NCI-H1105 treated with DMSO at 0.1 percent for 48 hours (cell line): ENCODE measurements at regions not wholly inside any gene's neighbourhood (a gene's known extent, or its start where the extent isn't known, plus 50 kb on each side); places are given as distances from the start of the nearest gene placed in this dataset.

Experiments
- DNase-seq: peaks from one replicate; lab custom pipeline; 2025; lab: John Stamatoyannopoulos, UW

DNA sequence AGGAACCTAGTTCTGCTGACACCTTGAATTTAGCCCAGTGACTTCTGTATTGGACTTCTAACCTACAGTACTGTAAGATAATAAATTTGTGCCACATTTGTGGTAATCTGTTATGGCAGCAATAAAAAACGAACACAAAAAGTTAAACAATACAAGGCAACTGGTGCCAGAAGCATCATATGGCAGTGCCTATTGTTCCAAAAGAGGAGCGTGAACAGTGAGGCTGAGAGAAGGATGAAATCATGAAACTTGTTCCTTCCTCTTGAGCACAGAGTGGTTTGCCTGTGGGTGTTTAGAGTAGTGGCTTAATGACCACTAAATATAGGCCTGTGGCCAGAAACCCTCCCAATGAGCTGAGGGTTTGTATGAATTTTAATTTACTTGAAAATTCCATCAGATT lies 69.7 kb upstream of the PGRMC2 start:
- no peak for DNase-seq

DNA sequence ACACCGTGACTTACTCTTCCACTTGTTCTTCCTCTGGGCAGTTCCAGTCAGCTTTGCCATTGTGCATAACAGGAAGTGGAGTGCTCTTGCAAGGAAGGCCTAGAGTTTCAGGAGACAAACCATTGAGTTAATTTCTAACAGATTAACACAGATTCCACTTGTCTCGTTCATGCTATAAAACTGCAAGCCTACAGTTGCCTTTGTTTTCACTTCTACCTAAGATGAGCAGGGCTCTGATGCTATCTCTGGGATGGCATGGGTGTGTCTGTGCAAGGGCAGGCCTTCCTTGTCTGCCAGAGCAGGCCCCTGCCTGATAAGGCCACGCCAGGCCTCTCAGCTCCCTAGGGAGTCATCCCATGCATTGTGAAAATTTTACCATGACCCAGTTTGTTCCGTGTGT lies 67.7 kb upstream of the PGRMC2 start:
- no peak for DNase-seq

DNA sequence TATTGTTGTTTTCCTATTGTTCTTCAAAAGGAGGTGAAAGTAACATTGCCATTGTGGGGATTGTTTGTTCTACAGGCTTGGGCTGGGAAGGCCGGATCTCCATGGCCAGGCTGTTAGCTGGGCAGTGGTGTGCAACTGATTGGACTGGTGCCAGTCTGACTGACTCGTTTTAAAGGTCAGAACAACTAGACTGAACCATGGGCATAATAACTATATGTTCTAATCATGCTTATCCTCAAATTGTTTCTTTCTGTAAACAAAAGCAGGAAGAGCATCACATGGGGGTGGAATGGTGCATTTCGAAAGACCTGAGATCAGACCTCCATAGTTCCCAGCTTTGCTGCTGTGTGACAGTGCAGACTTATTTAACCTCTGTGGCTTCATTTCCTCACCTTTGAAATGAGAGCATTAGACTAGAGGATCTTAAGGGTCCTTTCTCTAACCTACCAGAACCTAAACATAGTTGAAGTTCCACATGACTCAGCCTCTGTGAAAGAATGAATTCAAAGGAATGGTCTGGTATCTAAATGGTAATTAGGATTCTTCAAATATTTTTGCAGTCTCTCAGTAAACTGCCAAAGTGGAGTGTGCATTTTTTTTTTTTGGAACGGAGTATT lies 66.7 kb upstream of the PGRMC2 start:
- DNase-seq: no peak

DNA sequence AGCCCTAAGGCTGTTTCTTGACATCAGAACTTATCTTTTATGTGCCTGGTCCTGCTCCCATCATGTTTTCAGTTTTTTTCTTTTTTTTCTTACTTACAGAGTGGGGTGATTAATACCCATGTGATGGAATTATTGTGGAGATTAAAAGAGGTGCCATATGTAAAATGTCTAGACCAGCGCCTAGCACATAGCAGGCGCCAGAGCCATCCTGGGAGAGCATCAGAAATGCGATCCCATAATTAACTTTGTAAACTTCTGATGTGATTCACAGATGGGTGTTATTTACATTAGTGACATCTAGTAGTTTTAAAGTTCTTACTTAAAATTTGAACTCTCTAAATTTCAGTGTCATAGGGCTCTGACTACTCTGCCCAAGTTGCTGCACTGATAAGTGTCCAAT lies 66.2 kb upstream of the PGRMC2 start:
- no peak for DNase-seq

DNA sequence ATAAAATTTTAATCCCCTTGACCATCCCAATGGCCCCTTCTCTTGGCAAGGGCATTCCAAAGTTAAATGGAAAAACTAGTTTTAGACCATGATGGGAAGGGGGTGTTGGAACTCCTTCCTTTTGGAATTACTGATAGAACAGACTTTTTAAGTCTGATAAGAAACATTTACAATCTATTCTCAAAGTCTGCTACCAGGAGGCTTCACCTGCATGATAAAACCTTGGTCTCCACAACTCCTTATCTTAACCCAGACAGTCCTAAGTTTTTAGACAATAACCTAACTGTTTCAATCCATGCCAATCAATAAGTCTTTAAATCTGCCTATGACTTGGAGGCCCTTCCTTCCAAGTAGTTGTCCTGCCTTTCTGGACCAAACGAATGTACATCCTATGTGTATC lies 63.9 kb upstream of the PGRMC2 start:
- DNase-seq: no peak

DNA sequence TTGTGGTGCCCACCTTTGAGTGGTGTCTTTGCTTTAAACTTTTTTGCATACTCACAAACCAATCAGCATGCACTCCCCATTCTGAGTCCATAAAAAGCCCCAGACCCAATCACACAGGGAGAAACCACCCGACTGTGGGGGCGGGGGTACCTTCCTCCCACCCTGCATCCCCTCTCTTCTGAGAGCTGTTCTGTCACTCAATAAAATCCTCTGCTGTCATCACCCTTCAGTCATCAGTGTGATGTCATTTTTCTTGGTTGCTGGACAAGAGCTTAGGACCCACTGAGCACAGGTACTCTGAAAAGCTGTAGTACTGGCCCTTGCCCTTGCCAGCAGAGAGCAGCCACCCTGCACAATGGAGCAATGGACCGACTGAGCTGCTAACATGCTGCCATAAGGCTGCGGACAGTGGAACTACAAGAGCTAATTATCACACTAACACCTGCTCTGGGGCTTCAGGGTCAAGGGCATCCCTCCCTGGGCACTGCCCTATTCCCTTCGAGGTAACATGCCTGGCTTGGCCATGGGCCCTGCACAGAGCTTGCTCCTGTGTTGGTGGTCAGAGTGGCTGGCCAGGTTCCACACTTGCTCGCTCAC lies 62.9 kb upstream of the PGRMC2 start:
- no peak for DNase-seq

DNA sequence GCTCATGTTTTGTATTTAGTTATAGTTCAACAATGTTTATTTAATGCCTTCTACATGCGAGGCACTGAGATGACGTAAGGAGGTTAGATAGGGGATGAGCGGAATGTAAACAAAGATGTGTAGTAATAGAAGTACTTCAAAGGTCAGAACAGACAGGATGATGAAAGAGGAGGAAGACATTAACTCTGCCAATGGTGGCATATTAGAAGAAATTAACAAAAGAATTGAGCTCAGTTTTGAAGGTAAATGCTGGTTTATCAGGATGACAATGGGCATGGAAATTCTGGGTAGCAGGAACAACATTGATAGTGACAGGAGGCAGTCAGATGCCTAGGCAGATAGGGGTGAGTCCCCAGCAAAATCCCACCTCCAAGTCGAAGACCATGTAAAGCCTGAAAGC lies 62.3 kb upstream of the PGRMC2 start:
- DNase-seq: no peak

DNA sequence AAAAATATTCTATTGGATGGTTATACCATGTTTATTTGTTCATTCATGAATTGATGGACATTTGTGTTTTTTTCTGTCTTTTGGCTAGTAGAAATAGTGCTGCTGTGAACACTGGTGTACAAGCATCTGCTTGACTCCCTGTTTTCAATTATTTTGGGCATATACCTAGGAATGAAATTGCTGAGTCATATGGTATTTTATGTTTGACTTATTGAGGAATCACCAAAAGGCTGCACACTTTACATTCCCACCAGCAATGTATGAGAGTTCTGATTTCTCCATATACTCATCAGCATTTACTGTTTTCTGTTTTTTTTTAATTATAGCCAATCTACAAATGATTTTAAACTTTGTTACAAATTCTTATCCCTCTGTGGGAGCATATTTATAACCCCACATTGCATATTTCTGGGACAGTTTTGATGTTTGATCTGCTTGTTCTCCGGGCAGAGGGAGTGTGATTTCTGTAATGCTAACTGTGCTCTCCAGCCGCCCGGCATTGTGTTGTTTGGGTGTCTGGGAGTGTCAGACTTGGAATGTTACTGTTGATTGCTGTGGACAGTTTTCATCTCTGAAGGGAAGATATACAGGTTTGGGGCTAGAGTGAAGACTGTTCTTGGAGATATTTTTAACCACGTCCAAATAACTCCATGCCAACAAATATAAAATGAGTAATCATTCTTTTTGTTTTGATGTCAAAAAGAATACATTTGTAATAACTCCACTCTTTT lies 60.5 kb upstream of the PGRMC2 start:
- no peak for DNase-seq

DNA sequence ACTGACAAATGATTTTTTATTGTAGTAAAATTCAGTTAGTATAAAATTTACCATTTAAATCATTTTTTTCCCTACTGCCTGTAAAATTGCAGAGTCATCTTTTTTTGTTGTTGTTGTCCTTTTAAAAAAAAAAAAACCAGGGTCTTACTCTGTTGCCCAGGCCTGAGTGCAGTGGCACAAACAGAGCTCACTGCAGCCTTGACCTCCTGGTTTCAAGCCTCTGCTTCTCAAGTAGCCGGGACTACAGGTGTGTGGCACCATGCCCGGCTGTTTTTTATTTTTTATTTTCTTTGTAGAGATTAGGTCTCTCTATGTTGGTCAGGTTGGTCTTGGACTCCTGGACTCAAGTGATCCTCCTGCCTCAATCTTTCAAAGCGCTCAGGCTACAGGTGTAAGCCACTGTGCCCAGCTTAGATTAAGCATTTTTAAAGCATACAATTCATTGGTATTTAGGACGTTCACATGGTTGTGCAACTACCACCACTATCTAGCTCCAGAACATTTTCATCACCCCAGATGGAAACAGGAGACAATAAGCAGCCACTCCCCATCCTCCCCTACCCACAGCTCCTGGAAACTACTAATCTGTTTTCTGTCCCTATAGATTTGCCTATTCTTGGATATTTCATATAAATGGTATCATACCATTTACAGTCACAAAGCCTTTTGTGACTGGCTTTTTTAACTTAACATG lies 59.7 kb upstream of the PGRMC2 start:
- DNase-seq: no peak

DNA sequence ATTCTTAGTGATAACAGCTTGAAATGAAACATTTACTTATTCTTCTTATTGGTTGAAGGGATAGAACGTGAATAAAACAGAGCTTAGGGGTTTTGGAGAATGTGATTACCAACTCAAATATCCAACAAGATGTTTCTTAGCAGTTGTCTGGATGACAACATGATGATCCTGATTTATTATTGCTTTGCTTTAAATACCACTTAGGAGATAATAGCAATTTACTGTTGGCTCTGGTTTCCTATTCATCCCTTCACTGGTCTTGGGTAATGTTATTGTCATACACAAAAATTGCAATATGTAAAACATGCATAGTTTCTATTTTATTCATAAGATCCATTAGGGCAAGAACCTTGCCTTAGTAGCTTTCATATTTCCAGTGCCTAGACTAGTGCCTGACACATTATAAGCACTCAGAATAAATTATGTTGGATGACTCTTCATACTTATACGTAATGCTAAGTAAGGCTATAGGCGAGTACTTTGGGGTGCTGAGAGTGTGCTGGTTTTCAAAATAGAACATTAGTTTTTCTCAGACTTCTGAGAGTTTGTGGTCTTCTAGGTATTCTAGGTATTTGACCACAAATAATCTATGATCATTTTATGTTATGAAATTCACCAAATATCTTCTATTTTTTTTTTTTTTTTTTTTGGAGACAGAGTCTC lies 58.6 kb upstream of the PGRMC2 start:
- DNase-seq: no peak

DNA sequence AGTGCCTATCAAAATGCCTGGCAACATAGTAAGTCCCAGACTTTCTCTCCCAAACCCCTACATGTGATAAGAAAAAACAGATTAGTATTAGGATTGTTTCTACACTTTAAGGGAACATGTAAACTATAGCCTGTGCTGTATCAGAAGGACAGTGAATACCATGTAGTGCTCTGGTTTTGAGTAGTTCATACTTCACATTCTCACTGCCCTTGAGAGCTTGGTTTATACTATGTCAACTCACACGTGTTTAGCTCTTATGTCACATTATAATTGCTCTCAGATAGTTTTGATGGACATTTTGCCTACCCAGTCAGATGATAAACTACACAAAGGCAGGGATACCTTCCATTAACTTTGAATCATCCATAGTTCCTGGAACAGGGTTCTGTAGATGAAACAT lies 58.0 kb upstream of the PGRMC2 start:
- no peak for DNase-seq

DNA sequence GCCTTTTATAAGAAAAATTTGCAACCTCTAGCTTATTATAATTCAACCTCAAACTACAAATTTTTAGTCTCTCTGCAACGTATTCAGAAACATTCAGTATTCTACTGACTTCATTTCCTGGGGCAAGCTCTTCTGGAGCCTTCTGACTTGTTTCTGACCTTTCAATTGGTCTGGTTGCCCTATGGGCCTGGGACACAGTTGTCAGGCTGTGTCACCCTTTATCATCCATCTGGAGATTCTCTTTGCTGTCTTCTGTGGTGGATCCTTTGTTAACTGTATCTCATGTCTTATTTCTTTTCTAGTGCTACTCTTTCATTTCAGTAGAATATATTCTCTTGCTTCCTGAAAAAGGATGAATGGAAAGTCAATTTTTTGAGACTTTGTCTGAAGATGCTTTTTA lies 55.1 kb upstream of the PGRMC2 start:
- DNase-seq: no peak

DNA sequence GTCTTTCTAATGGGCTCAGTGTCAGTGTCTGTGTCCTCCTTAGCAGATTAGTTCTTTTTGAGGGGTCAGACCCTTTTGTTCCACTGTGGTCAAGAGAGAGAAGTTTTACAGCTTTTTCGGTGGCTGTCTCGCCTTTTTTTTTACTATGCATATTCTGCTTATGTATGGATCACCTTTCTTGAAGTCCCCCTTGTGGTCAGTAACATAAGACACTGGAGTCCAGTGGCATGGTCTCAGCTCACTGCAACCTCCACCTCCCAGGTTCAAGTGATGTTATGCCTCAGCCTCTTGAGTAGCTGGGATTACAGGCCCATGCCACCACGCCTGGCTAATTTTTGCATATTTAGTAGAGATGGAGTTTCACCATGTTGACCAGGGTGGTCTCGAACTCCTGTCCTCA lies 54.0 kb upstream of the PGRMC2 start:
- no peak for DNase-seq

DNA sequence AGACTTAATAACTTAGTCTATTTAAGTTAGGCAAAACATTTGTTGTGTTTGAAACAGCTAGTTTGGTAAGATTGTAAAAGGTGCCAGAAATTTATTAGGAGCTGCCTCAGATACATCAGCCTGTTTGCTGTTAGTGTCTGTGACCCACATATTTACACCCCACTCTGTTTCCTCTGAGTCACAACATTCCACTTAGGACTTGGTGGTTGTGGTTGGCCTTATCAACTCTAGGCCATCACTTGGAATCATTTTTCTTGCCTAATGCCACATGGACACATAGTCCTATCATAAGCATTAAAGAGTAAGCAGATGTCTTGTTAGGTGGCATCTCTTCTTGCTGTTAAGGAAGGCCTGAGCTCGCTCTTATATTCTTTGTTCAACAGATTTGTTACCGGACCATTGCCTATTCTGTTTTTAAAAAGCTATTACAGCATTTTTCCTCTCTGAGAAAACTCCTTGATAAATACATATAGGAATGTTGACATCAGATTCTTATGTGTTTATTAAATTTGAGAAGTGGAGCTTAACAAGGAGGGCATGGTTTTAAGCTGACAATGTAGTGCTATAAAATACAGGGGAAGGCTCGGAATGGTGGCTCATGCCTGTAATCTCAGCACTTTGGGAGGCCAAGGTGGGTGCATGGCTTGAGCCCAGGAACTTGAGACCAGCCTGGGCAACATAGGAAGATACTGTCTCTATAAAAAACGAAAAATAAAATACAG lies 51.2 kb upstream of the PGRMC2 start:
- no peak for DNase-seq

DNA sequence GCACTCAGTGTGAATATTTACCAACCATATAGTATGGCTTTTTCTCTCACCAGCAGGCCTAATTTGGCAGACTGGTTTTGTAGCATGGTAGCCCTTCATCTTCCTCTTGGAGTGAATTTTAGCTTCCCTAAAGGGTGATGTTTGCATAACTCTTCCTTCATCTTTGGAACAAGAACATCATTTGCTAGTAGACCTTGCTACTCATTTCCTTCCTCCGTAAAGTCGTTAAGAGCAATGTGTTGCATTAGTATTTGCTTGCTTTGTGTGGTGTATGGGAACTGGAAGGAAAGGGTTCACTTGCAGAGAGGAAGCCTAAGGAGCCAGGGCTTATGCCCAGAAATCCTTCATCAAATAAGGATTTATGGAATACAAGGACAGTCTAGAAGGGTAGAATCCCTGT lies 50.2 kb upstream of the PGRMC2 start:
- no peak for DNase-seq
